Stomach (tissue), 8 donors: ENCODE measurements at regions not wholly inside any gene's neighbourhood (a gene's known extent, or its start where the extent isn't known, plus 50 kb on each side); places are given as distances from the start of the nearest gene placed in this dataset.

Experiments
- DNase-seq, 2 donors: peaks; one replicate each; pipeline versions ENCODE4 v3.0.0 to v3.0.0-alpha.2; 2013 to 2019
- H3K27ac ChIP-seq, 5 donors: fragments of 200-600 bp in 4 of 5; sonication (generic) in 4 of 5; one replicate each; pipeline ENCODE4 v1.5.1; 2013 to 2019; ENCODE audit warnings: mild to moderate bottlenecking in 1 of 5, moderate library complexity in 1 of 5
- H3K27me3 ChIP-seq, 3 donors: fragments of 200-600 bp; sonication (generic); one replicate each; pipeline ENCODE4 v1.5.1; 2017 to 2019; ENCODE audit warnings: mixed run types in 1 of 3
- H3K36me3 ChIP-seq, 4 donors: fragments of 200-600 bp; sonication (generic); 1 replicate in 3 of 4; 2 replicates in 1 of 4; pipeline ENCODE4 v1.5.1; 2016 to 2019
- H3K4me1 ChIP-seq, 4 donors: fragments of 200-600 bp; sonication (generic); one replicate each; pipeline ENCODE4 v1.5.1; 2016 to 2019
- H3K4me3 ChIP-seq, 4 donors: fragments of 200-600 bp; sonication (generic) in 3 of 4; one replicate each; pipeline ENCODE4 v1.5.1; 2016 to 2019; ENCODE audit warnings: mild to moderate bottlenecking in 1 of 4
- H3K9me3 ChIP-seq, 4 donors: fragments of 200-600 bp; sonication (generic); one replicate each; pipeline ENCODE4 v1.5.1; 2016 to 2019
- CTCF ChIP-seq, 7 experiments: fragments of 450-650 bp in 4 of 7; fragments of 200-600 bp in 3 of 7; sonication (generic) in 3 of 7; IDR thresholded peaks; one replicate each; pipeline ENCODE4 v1.5.1; 2016 to 2019; ENCODE audit warnings: antibody characterized with exemption in 7 of 7, control low read depth in 2 of 7, mild to moderate bottlenecking in 1 of 7
- EP300 ChIP-seq: sonication (generic); formaldehyde crosslinking; IDR thresholded peaks from one replicate; pipeline ENCODE4 v1.6.1; 2017; ENCODE audit warnings: antibody characterized with exemption
- POLR2A ChIP-seq, 4 donors: fragments of 450-650 bp; IDR thresholded peaks; one replicate each; pipeline ENCODE4 v1.6.1; 2016; ENCODE audit warnings: antibody characterized with exemption in 4 of 4, control low read depth in 2 of 4, mild to moderate bottlenecking in 1 of 4, moderate library complexity in 1 of 4
- POLR2AphosphoS5 ChIP-seq, 3 donors: sonication (generic); formaldehyde crosslinking; IDR thresholded peaks; one replicate each; pipeline ENCODE4 v1.6.1; 2016; ENCODE audit warnings: antibody characterized with exemption in 3 of 3
- WGBS, 5 donors: extraction: QIAGEN DNeasy Blood & Tissue Kit in 3 of 5; methylation state at CpG; one replicate each; pipeline versions ENCODE4 v1.1.5 to v1.1.7; 2013 to 2018; 5-methylcytosine and 5-hydroxymethylcytosine counted together
- intact Hi-C: fragments of 100-400 bp; cut with DNase I; formaldehyde crosslinking; loops from one replicate; pipeline ENCODE4 v1.15.1; 2023; ENCODE audit warnings: low total_unique reads
- donor health status: healthy with polysubstance abuse.
- donor health status: Bipolar disorder and iron deficiency.
- donor health status: healthy.

- TF ChIP-seq CTCF (IDR thresholded peaks at IDR 0.05) (no peak), POLR2AphosphoS5 (IDR thresholded peaks at IDR 0.05) (no peak), EP300 (no peak)
- 72 to 80% (median 74%) methylated on average over 7 of the region's 7 CpGs for WGBS, 5 donors
- no peaks in the 10 kb centered on the region for H3K9me3 ChIP-seq
- H3K4me1 ChIP-seq: no peaks in the 10 kb centered on the region
- no peak overlapping the region for H3K27ac ChIP-seq
- intact Hi-C loops: no loop called here
- no peak for DNase-seq
- H3K4me3 ChIP-seq: no peak overlapping the region
- no peaks in the 10 kb centered on the region for H3K36me3 ChIP-seq
- no peaks in the 10 kb centered on the region for H3K27me3 ChIP-seq
Observed at GRCh38 chr16:9567666-9568065, 476.2 kb downstream of the HAPSTR1 start.

- intact Hi-C loops: no loop called here
- DNase-seq: no peak
- Histone ChIP-seq H3K4me1 (no peaks in the 10 kb centered on the region), H3K9me3 (no peaks in the 10 kb centered on the region), H3K36me3 (no peaks in the 10 kb centered on the region), H3K27ac (no peak overlapping the region), H3K27me3 (no peaks in the 10 kb centered on the region), H3K4me3 (no peak overlapping the region)
- TF ChIP-seq POLR2AphosphoS5 (IDR thresholded peaks at IDR 0.05): no peak
- TF ChIP-seq POLR2A (IDR thresholded peaks at IDR 0.05): no peak
- no peak for TF ChIP-seq EP300
- TF ChIP-seq CTCF (IDR thresholded peaks at IDR 0.05): no peak
- 81 to 90% (median 86%) methylated on average over 2 of the region's 2 CpGs for WGBS, 5 donors
Observed at GRCh38 chr16:9568261-9568660, 476.8 kb downstream of the HAPSTR1 start.

GRCh38 chr16:9570521-9570920 is 479.1 kb downstream of the HAPSTR1 start:
- intact Hi-C loops: no loop called here

GRCh38 chr16:9578459-9578858 is 487.0 kb downstream of the HAPSTR1 start:
- no peaks in the 10 kb centered on the region for H3K4me1 ChIP-seq
- H3K27me3 ChIP-seq: no peaks in the 10 kb centered on the region
- DNase-seq: no peak
- no peaks in the 10 kb centered on the region for H3K9me3 ChIP-seq
- intact Hi-C loops: no loop called here
- H3K36me3 ChIP-seq: no peaks in the 10 kb centered on the region
- WGBS, 5 donors: 65 to 83% (median 76%) methylated on average over 7 of the region's 7 CpGs
- H3K27ac ChIP-seq: no peak overlapping the region
- H3K4me3 ChIP-seq: no peak overlapping the region
- TF ChIP-seq POLR2A (IDR thresholded peaks at IDR 0.05) (no peak), POLR2AphosphoS5 (IDR thresholded peaks at IDR 0.05) (no peak), EP300 (no peak), CTCF (IDR thresholded peaks at IDR 0.05) (no peak)

More at GRCh38 chr16:9570521-9570920, 479.1 kb downstream of the HAPSTR1 start:
- no peaks in the 10 kb centered on the region for H3K36me3 ChIP-seq
- WGBS, 5 donors: 50 to 63% (median 55%) methylated on average over 3 of the region's 3 CpGs
- no peak for DNase-seq
- no peaks in the 10 kb centered on the region for H3K9me3 ChIP-seq
- no peak overlapping the region for H3K27ac ChIP-seq
- H3K4me1 ChIP-seq: no peaks in the 10 kb centered on the region
- TF ChIP-seq POLR2A (IDR thresholded peaks at IDR 0.05) (no peak), POLR2AphosphoS5 (IDR thresholded peaks at IDR 0.05) (no peak), EP300 (no peak), CTCF (IDR thresholded peaks at IDR 0.05) (no peak)
- no peak overlapping the region for H3K4me3 ChIP-seq
- no peaks in the 10 kb centered on the region for H3K27me3 ChIP-seq
